H1 (cell line): ENCODE measurements at regions not wholly inside any gene's neighbourhood (a gene's known extent, or its start where the extent isn't known, plus 50 kb on each side); places are given as distances from the start of the nearest gene placed in this dataset.

Source experiments
- CTCF ChIA-PET: fragments of 300-600 bp; sonication (Branson Sonifier 250); formaldehyde crosslinking; loops from one replicate; lab custom pipeline; 2021; ENCODE audit not compliant: partially characterized antibody; lab: Charles Lee
- POLR2A ChIA-PET: fragments of 300-600 bp; sonication (Branson Sonifier 250); formaldehyde crosslinking; loops from one replicate; lab custom pipeline; 2021; ENCODE audit warnings: inconsistent platforms; ENCODE audit not compliant: partially characterized antibody; lab: Charles Lee
- DNase-seq, 2 experiments: peaks; one replicate each; pipeline versions ENCODE4 v3.0.0 to v3.0.0-alpha.2; 2010 to 2022; ENCODE audit warnings: low spot score in 2 of 2, low read depth in 1 of 2, mixed read lengths in 1 of 2
- FAIRE-seq: peaks from 2 replicates; lab custom pipeline; 2011; peaks lifted over from hg19 to GRCh38; lab: Jason Lieb, UNC
- H2AFZ ChIP-seq: 2 replicates; pipeline ENCODE4 v1.8.1; 2012; ENCODE audit warnings: low read length, inconsistent platforms
- H2AK5ac ChIP-seq: 2 replicates; pipeline ENCODE4 v1.6.1; 2013; ENCODE audit warnings: low read depth, low read length
- H2BK120ac ChIP-seq: replicated peaks from 2 replicates; pipeline ENCODE3; 2013; ENCODE audit warnings: low read depth, low read length, inconsistent platforms
- H2BK12ac ChIP-seq: 2 replicates; pipeline ENCODE4 v1.6.1; 2013; ENCODE audit warnings: low read depth, low read length
- H2BK15ac ChIP-seq: 2 replicates; pipeline ENCODE4 v1.6.1; 2013; ENCODE audit warnings: low read length
- H2BK20ac ChIP-seq: 2 replicates; pipeline ENCODE4 v1.6.1; 2013; ENCODE audit warnings: low read length
- H2BK5ac ChIP-seq: 2 replicates; pipeline ENCODE4 v1.6.1; 2013; ENCODE audit warnings: low read depth, low read length
- H3K14ac ChIP-seq: 2 replicates; pipeline ENCODE4 v1.6.1; 2013; ENCODE audit warnings: inconsistent platforms; ENCODE audit not compliant: insufficient read length
- H3K18ac ChIP-seq: 2 replicates; pipeline ENCODE4 v1.6.1; 2013; ENCODE audit warnings: low read length; ENCODE audit errors: extremely low read depth
- H3K23ac ChIP-seq: 2 replicates; pipeline ENCODE4 v1.6.1; 2013; ENCODE audit warnings: inconsistent platforms; ENCODE audit not compliant: insufficient read length
- H3K23me2 ChIP-seq: 2 replicates; pipeline ENCODE4 v1.6.1; 2013; ENCODE audit warnings: low read depth, low read length
- H3K27ac ChIP-seq: 2 replicates; pipeline ENCODE4 v1.6.1; 2011; ENCODE audit warnings: low read depth, low read length, inconsistent platforms
- H3K27me3 ChIP-seq, 4 experiments: replicated peaks in 1 of 4; 1 replicate in 1 of 4; 2 replicates in 3 of 4; pipeline versions ENCODE4 v1.6.1 to v1.8.1; 2011 to 2013; ENCODE audit warnings: low read length in 3 of 4, mild to moderate bottlenecking in 3 of 4, inconsistent platforms in 2 of 4, mixed read lengths in 2 of 4, moderate library complexity in 1 of 4; ENCODE audit not compliant: control insufficient read depth in 3 of 4, insufficient read depth in 3 of 4; ENCODE audit errors: extremely low read depth in 1 of 4
- H3K36me3 ChIP-seq, 4 experiments: 2 replicates each; pipeline versions ENCODE4 v1.6.1 to v1.8.1; 2011 to 2013; ENCODE audit warnings: mild to moderate bottlenecking in 4 of 4, low read length in 3 of 4, moderate library complexity in 2 of 4, control low read depth in 1 of 4, inconsistent platforms in 1 of 4; ENCODE audit not compliant: insufficient read depth in 4 of 4, control insufficient read depth in 2 of 4
- H3K4ac ChIP-seq: replicated peaks from 2 replicates; pipeline ENCODE3; 2013; ENCODE audit warnings: low read length, low read depth, mixed read lengths, inconsistent platforms; ENCODE audit not compliant: insufficient read length
- H3K4me1 ChIP-seq, 4 experiments: replicated peaks in 1 of 4; 1 replicate in 1 of 4; 2 replicates in 3 of 4; pipeline versions ENCODE4 v1.6.1 to v1.8.1; 2011 to 2013; ENCODE audit warnings: low read length in 3 of 4, inconsistent platforms in 2 of 4, mixed read lengths in 1 of 4; ENCODE audit not compliant: insufficient read depth in 4 of 4, control insufficient read depth in 3 of 4
- H3K4me2 ChIP-seq, 2 experiments: 2 replicates each; pipeline versions ENCODE4 v1.6.1 to v1.8.1; 2011 to 2013; ENCODE audit warnings: low read depth in 2 of 2, low read length in 2 of 2, control low read depth in 1 of 2, inconsistent platforms in 1 of 2, mild to moderate bottlenecking in 1 of 2; ENCODE audit not compliant: insufficient read depth in 1 of 2
- H3K4me3 ChIP-seq, 4 experiments: fragments of 200-600, 300-600 bp in 1 of 4; sonication (generic), shearing (Covaris generic), sonication (Bioruptor Twin) in 1 of 4; 2 replicates each; pipeline versions ENCODE4 v1.5.1 to v1.8.1; 2011 to 2016; ENCODE audit warnings: low read length in 4 of 4, low read depth in 3 of 4, control low read depth in 2 of 4, inconsistent platforms in 2 of 4, mild to moderate bottlenecking in 2 of 4, mixed read lengths in 1 of 4, moderate library complexity in 1 of 4; ENCODE audit not compliant: insufficient read depth in 2 of 4; ENCODE audit errors: extremely low read depth in 1 of 4
- H3K56ac ChIP-seq: replicated peaks from 2 replicates; pipeline ENCODE3; 2013; ENCODE audit warnings: low read depth, mild to moderate bottlenecking, mixed read lengths, low read length, inconsistent platforms; ENCODE audit not compliant: insufficient read length
- H3K79me1 ChIP-seq: 2 replicates; pipeline ENCODE4 v1.6.1; 2013; ENCODE audit warnings: low read depth, low read length, control low read depth
- H3K79me2 ChIP-seq, 2 experiments: 2 replicates each; pipeline versions ENCODE4 v1.6.1 to v1.8.1; 2012 to 2013; ENCODE audit warnings: low read length in 2 of 2, mild to moderate bottlenecking in 2 of 2, inconsistent platforms in 1 of 2; ENCODE audit not compliant: insufficient read depth in 2 of 2, control insufficient read depth in 1 of 2
- H3K9ac ChIP-seq, 4 experiments: replicated peaks in 1 of 4; 1 replicate in 1 of 4; 2 replicates in 3 of 4; pipeline versions ENCODE4 v1.6.1 to v1.8.1; 2011 to 2013; ENCODE audit warnings: low read depth in 3 of 4, low read length in 3 of 4, control low read depth in 2 of 4, mild to moderate bottlenecking in 2 of 4, moderate library complexity in 2 of 4, inconsistent platforms in 1 of 4; ENCODE audit errors: extremely low read depth in 1 of 4
- H3K9me3 ChIP-seq, 2 experiments: 2 replicates each; pipeline versions ENCODE4 v1.6.1 to v1.8.1; 2012 to 2013; ENCODE audit warnings: mild to moderate bottlenecking in 2 of 2, moderate library complexity in 2 of 2, control low read depth in 1 of 2, inconsistent platforms in 1 of 2, low read depth in 1 of 2, low read length in 1 of 2, mixed read lengths in 1 of 2; ENCODE audit not compliant: insufficient read depth in 2 of 2
- H4K20me1 ChIP-seq, 2 experiments: replicated peaks in 1 of 2; 2 replicates each; pipeline versions ENCODE3 to v1.8.1; 2011 to 2013; ENCODE audit warnings: inconsistent platforms in 2 of 2, low read length in 2 of 2, mild to moderate bottlenecking in 1 of 2; ENCODE audit not compliant: insufficient read depth in 2 of 2, control insufficient read depth in 1 of 2
- H4K5ac ChIP-seq: 2 replicates; pipeline ENCODE4 v1.6.1; 2013; ENCODE audit warnings: low read length, low read depth, mixed read lengths, inconsistent platforms; ENCODE audit not compliant: insufficient read length
- H4K8ac ChIP-seq: 2 replicates; pipeline ENCODE4 v1.8.0; 2013; ENCODE audit warnings: mild to moderate bottlenecking, moderate library complexity, low read length, inconsistent platforms; ENCODE audit not compliant: insufficient read depth; ENCODE audit errors: extremely low read depth
- H4K91ac ChIP-seq: replicated peaks from 2 replicates; pipeline ENCODE3; 2013; ENCODE audit warnings: low read length, mixed read lengths, inconsistent platforms; ENCODE audit not compliant: insufficient read length
- CBX5 ChIP-seq: fragments of 300-800, 300-1000 bp; sonication (generic); IDR thresholded peaks from 2 replicates; pipeline ENCODE4 v1.7.1; 2016; ENCODE audit warnings: antibody characterized with exemption, low read length, low read depth
- SP4 ChIP-seq: IDR thresholded peaks from 2 replicates; pipeline ENCODE4 v1.6.1; 2012; ENCODE audit warnings: low read length, inconsistent platforms
- WGBS, 2 experiments: shearing (Covaris generic) in 1 of 2; methylation state at CpG; one replicate each; pipeline versions ENCODE4 v1.1.6 to v1.1.7; 2013 to 2015; ENCODE audit warnings: low lambda C conversion rate in 2 of 2, mixed read lengths in 2 of 2, inconsistent platforms in 1 of 2, low coverage in 1 of 2, missing lambda C conversion rate in 1 of 2; ENCODE audit not compliant: insufficient replicate concordance in 2 of 2, insufficient coverage in 1 of 2, insufficient read length in 1 of 2; ENCODE audit errors: extremely low coverage in 1 of 2, missing lambda C conversion rate in 1 of 2; 5-methylcytosine and 5-hydroxymethylcytosine counted together

DNA sequence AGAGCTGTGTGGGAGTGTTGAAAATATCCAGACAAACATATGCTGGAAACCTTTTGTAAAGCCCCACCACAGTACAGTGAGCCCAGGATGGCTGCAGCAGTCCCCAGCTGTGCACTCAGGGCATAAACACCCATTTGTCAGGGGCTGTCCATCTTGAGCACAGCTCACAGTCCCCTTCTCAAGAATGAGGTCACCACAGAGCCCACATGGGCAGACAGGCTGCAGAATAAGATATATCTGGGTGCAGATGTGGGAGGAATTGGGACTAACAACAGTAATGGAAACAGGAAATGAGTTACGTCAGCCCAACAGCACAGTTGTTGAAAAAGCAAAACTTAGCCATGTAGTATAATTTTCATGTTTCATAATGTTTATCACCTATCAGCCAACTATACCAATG lies 219.6 kb downstream of the ETAA1 start:
- Histone ChIP-seq H2BK20ac (no peak overlapping the region), H3K36me3 (no peaks in the 10 kb centered on the region), H4K91ac (no peak overlapping the region), H2BK15ac (no peak overlapping the region), H3K23me2 (no peaks in the 10 kb centered on the region), H3K9me3 (no peaks in the 10 kb centered on the region), H3K56ac (no peak overlapping the region), H3K4me2 (no peak overlapping the region), H3K27me3 (no peaks in the 10 kb centered on the region), H3K4me1 (no peaks in the 10 kb centered on the region), H2AK5ac (no peak overlapping the region), H2BK5ac (no peak overlapping the region), H3K18ac (no peak overlapping the region), H3K79me1 (no peaks in the 10 kb centered on the region), H3K27ac (no peak overlapping the region), H3K9ac (no peak overlapping the region), H2BK12ac (no peak overlapping the region), H3K23ac (no peak overlapping the region), H3K14ac (no peak overlapping the region), H4K20me1 (no peaks in the 10 kb centered on the region), H2BK120ac (no peak overlapping the region), H3K4me3 (no peak overlapping the region), H2AFZ (no peak overlapping the region), H3K4ac (no peak overlapping the region), H3K79me2 (no peaks in the 10 kb centered on the region), H4K5ac (no peak overlapping the region), H4K8ac (no peak overlapping the region)
- FAIRE-seq, result no peak
- TF ChIP-seq CBX5 (no peak), SP4 (no peak)
- POLR2A ChIA-PET, result no interaction called here
- WGBS, 2 experiments, result 94% methylated on average over 1 of the region's 1 CpG; no CpG with 5 or more reads in 1 of the 2 experiments
- no peak for DNase-seq
- CTCF ChIA-PET, result no interaction called here
